NOMO-1 treated with DMSO at 0.1 percent for 48 hours (cell line): ENCODE measurements at regions not wholly inside any gene's neighbourhood (a gene's known extent, or its start where the extent isn't known, plus 50 kb on each side); places are given as distances from the start of the nearest gene placed in this dataset.
A peak's percentile ranks its signal among the peaks of the same experiment; 100 is the strongest.

Experiments
- DNase-seq: peaks from one replicate; lab custom pipeline; 2025; ENCODE audit not compliant: unreplicated experiment; lab: John Stamatoyannopoulos, UW

DNA sequence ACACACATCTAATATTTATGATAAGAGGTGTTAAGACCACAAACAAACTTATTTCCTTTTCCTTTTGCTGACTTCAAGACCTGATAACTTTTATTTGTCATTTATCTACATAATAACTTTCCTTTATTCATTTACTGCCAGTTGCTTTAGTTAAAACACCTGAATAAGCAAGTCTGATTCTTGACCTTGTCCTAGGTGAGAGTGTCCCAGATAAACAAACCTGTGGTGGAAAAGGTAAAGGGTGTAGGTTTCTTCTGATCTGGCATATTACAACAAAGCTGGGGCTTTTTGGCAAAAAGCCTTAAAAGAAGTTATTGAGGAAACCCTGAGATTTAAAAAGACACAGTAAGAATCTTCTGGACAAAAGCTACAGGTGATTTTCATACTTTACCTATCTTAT, 191.5 kb downstream of the ZBBX start:
- no peak for DNase-seq

- no peak for DNase-seq
These were observed 192.9 kb downstream of the ZBBX start for GRCh38 chr3:167187221-167187620.

DNA sequence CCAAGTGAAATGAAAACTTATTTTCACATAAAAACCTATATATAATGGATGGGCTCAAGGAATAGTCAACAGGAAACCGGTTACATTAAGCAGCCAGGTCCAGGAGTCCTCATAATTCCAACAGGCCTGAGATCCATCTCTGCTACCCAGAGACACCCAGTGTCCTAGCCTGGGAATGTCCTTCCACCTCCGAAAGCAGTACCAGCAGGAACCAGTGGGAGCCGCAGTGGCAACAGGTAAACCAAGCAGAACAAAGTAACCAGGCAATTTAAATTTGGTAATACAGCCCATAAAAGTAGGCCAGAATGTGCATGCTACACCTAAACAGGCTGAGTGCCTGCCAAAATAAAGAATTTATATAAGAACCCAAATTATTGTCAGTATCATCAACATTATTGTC, 195.6 kb downstream of the ZBBX start:
- DNase-seq, result no peak

DNA sequence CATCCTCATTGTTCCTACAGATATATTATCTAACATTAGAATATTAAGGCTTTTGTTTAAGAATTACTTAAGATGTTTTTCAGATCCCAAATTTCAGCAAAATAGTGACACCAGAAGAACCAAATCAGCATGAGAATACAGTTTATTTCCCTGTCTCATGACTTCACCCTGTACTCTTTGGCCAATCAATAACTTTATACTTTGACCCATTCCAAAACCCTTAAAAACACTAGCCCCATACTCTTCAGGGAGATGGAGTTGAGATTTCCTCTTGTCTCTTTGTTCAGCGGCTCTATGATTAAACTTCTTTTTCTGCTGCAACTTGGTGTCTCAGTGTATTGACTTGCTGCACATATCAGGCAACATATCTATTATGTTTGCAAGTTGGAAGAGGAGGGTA, 207.7 kb downstream of the ZBBX start:
- no peak for DNase-seq

GRCh38 chr3:167167491-167167890, 212.6 kb downstream of the ZBBX start:
- DNase-seq, result no peak

DNA sequence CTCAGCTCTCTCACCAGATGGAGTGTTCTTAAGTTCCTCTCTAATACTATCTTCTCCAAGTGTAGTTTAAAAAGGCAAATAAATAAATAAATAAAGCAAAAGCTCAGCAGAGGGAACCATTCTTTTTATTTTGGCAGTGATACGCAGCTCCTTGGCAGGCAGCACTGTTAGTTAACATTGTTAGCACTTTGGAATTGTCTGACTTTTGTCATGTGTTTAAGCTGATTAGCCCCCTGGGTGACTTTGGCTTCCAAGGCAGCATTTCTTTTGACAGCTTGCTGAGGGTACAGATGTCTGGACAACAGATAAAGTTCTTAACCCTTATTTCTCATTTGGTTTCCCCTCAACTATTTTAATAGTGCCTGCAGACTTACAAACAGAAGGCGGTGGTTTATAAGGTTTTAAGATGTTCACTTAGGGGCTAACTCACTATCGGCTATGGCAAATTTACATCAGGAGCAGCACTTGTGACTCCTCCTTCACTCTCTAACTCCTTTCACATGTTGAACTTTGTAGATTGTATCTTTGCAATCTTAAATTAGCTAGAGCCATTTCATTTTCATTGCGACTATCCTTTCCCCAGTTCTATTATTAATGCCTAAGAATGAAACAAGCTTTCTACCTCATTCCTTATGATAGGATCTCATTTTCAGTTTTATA, 213.4 kb downstream of the ZBBX start:
- no peak for DNase-seq

GRCh38 chr3:167166012-167166411, 214.1 kb downstream of the ZBBX start:
- DNase-seq, result no peak

DNA sequence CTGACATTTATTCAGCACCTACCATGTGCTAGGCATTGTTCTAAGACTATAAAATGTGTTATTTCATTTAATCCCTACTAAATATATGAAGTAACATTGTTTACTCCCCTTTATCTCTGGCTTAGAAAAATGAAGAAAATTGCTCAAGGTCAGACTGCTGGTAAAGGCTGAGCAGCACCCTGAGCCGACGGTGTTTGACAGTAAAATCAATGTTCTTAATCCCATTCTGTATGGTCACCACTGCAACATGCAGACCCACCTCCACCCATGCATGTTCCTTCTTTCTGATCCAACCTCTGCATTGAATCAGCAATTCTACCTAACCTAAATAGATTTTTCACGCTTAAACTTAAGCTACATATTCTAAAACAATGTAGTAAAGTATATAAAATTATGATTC, 216.5 kb downstream of the ZBBX start:
- no peak for DNase-seq

GRCh38 chr3:167162083-167162482, 218.0 kb downstream of the ZBBX start:
- DNase-seq, result peak; percentile 98

- no peak for DNase-seq
These were observed 219.3 kb downstream of the ZBBX start for GRCh38 chr3:167160781-167161180.

DNA sequence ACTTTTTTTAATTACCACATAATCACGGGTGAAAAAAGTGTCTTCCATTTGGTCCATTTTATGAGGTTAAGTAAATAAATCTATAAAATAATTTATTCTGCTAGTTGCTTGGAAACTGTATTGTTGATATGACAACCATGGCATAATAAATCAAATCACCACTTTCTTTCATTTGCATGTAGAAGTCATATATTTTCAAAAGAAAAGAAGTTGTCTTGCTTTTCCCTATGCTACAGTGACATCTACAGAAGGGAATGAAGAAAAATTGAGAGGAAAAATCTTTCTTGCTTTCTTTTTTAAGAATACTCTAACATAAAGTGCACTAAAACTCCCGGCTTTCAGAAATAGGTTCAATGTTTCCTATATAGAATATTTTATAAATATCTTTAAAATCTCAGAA, 228.5 kb downstream of the ZBBX start:
- peak; percentile 12 for DNase-seq

DNA sequence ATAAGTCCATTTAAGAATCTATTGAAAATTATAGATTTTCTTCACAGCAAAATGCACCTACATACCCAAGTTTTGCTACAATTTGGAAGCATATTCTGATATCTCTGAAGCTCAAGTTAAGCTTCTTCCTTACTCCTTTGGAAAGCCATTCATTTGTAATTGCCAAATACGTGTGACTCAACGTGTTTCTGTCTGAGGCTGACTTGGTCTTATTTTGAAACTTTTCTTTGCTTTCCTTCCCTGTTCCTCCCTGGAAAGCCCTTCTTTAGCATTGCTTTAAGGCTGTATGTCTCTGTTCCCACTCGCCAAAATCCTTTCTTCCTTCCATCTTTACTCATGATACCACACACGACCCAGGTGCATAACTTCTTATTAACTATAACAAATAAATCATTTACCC, 232.0 kb downstream of the ZBBX start:
- peak; percentile 70 for DNase-seq

DNA sequence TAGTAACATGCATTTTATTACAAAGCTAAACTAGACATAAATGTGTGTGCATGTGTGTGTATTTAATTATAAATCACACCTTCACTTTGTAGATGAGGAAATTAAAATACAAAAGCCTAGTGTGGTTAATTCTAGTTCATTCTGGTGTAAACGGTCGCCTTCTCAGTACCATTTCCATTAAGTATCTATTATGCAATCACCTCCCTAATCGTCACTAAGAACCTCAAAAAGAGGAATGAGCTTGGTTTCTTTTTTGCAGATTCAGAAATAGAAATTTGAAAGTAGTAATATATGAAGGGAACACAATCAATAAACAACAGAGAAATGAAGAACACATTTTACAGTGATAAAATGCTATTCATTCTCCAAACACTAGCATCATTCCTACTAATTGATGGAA, 233.2 kb downstream of the ZBBX start:
- DNase-seq, result peak; percentile 96

DNA sequence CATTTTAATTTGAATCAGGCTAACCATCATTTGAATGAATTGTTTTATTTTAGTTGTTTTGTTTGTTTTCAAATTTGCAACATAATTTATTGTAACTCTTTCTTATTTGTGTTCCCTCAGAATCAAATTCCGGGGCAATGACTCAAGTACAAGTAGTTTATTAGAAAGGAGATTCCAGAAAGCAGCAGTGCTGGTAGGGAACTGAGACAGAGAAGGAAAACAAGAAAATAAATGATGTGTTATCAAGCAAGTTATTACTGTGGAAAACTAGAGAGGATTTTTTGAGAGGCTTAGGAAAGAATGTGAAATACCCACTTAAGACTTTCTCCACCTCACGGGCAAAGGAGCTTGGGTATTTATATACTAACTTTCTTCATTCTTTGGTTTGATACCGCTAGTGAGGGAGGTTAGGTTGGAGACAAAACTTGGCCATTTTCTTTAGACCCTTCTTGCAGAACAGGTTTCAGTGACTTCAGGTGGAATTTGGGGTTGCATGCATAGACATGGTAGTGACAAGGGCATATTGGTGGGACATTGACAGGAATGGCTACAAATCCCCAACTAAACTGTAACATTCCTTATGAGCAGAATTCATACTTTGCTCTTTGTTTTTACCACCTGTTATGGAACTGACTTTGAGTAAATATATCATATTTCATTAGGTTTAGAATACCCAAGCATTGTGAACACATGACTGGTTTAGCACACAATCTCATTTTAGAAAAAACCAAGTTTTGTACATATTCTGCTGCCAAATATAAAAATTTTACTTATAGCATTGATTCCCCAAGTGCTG, 254.3 kb downstream of the ZBBX start:
- no peak for DNase-seq

DNA sequence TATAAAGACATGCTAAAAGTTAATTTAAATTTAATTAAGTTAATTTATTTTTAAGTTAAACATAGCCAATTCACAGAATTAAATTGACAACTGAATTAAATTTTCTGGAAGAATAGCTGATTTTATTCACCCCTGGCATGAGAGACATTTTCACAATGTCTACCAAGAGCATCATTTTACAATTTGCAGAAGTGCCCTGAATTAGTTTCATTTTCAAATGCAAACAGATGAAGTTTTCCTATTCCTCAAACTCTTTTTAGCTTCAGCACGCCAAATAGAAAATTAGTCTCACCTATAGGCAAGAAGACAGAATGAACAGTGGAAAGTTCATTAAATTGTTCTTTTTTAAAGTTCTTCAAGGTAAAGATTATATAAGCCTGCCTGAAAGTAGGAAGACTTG, 259.3 kb downstream of the ZBBX start:
- DNase-seq, result peak; percentile 63

DNA sequence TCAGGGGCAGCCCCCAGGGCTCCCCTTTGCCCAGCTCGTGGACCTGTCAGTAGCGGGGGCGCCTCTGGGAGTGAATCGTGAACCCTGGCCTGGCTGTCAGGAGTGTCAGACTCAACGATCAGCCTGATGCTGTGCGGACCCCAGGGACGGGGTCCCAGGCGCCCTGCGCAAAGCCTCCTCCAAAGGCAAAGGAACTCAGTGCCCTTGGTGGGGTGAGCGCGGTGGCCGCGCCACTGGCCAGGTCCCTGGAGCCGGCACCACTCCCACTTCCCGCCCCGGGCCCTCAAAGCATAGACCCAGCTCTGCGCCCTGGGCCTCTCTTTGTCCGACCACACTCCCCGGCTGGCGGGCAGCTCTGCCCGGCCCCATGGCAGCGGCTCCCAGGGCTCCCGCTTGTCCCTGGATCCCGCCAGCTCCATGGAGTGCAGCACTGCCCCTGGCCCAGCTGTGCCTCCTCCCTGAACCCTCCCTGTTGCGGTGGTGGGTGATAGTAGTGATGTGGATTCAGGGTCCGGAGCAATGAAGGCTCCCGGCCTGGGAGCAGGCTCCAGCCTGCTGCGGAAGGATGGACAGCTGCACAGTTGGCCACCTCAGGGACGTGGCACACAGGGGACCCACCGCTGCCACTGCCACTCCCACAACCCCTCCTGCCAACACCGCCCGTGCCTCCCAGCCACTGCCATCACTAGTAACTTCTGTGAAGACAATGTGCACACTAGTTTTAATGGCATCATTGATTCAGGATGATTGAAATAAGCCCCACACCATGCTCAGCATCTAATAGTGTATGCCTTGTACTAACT, 263.8 kb downstream of the ZBBX start:
- DNase-seq, result no peak

- no peak for DNase-seq
These were observed 264.7 kb downstream of the ZBBX start for GRCh38 chr3:167115331-167115934.

- DNase-seq, result no peak
These were observed 265.5 kb downstream of the ZBBX start for GRCh38 chr3:167114619-167115018.

GRCh38 chr3:167113035-167113830, 266.9 kb downstream of the ZBBX start:
- DNase-seq, result no peak

DNA sequence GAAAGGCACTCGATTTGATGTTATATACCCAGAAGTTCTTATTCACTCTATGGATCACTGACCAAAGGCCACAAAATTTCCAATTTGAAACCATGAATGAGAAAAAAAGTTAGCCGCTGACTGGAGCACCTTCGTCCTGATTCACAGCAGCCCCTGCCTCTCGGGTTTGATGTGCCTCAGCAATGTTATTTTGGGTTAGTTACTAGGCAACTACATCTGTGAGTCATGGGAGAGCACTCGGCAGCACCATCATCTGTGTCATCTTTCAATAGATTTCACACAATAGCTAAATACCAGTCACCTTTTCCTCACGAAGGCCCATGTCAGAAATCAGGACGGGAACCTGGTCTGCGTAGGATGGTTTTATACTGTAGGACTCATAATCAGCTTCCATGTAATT, 269.2 kb downstream of the ZBBX start:
- no peak for DNase-seq

- peak; percentile 69 for DNase-seq
These were observed 270.4 kb downstream of the ZBBX start for GRCh38 chr3:167109746-167110145.
